IPS DF 6.9 (cell line): ENCODE measurements at regions not wholly inside any gene's neighbourhood (a gene's known extent, or its start where the extent isn't known, plus 50 kb on each side); places are given as distances from the start of the nearest gene placed in this dataset.

Experiments
- DNase-seq: peaks from one replicate; pipeline ENCODE4 v3.0.0-alpha.2; 2013; ENCODE audit warnings: low read depth, low spot score
- H3K27ac ChIP-seq: one replicate; pipeline ENCODE4 v1.5.1; 2013; ENCODE audit warnings: low read length, control low read depth
- H3K27me3 ChIP-seq: 2 replicates; pipeline ENCODE4 v1.6.1; 2013; ENCODE audit warnings: mild to moderate bottlenecking, low read length; ENCODE audit not compliant: control insufficient read depth, insufficient read depth
- H3K36me3 ChIP-seq: 2 replicates; pipeline ENCODE4 v1.6.1; 2013; ENCODE audit warnings: low read length; ENCODE audit not compliant: control insufficient read depth, insufficient read depth
- H3K4me1 ChIP-seq: 2 replicates; pipeline ENCODE4 v1.6.1; 2013; ENCODE audit warnings: low read length; ENCODE audit not compliant: control insufficient read depth, insufficient read depth
- H3K4me3 ChIP-seq: 2 replicates; pipeline ENCODE4 v1.5.1; 2013; ENCODE audit warnings: mild to moderate bottlenecking, low read length
- H3K9me3 ChIP-seq: 2 replicates; pipeline ENCODE4 v1.6.1; 2013; ENCODE audit warnings: low read length, inconsistent platforms; ENCODE audit not compliant: control insufficient read depth, insufficient read depth
- WGBS: extraction: QIAGEN DNeasy Blood & Tissue Kit; methylation state at CpG from one replicate; pipeline ENCODE4 v1.1.7; 2013; ENCODE audit warnings: mixed read lengths, missing lambda C conversion rate; ENCODE audit not compliant: insufficient read length, insufficient coverage; 5-methylcytosine and 5-hydroxymethylcytosine counted together

DNA sequence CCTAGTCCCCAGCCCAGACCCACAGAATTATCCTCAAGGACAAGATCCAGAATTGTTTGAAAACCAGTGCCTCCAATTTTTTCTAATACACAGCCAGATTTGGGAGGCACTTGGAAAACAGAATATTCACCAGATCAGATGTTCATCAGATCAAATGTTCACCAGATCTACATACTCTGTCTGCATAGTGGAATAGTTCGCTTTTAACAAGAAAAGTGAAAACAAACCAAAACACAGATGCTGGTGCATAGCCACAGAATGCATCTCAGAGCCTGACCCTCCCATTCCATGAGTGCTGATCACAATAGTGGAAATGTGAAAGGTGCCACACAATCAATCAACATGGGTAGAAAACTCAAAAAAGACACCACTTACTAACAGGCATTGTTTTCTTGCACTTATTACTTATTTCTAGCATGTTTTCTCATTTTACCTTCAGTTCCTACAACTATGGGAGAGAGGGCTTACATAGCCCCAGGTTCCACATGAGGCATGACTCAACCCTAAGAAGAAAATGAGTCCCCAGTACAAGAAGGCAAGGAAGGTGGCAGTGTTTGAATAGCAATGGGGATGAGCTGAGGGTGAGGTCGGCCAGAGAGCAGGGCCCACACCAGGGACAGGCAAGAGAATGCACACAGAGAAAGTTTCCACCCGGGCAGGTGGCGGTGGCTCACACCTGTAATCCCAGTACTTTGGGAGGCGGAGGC lies 432.7 kb upstream of the NFE2L3 start:
- no peaks in the 10 kb centered on the region for H3K4me1 ChIP-seq
- DNase-seq: no peak
- WGBS: no CpG with 5 or more reads among the region's 5 CpGs
- no peak overlapping the region for H3K4me3 ChIP-seq
- H3K36me3 ChIP-seq: no peaks in the 10 kb centered on the region
- no peaks in the 10 kb centered on the region for H3K27me3 ChIP-seq
- no peaks in the 10 kb centered on the region for H3K9me3 ChIP-seq
- no peak overlapping the region for H3K27ac ChIP-seq

DNA sequence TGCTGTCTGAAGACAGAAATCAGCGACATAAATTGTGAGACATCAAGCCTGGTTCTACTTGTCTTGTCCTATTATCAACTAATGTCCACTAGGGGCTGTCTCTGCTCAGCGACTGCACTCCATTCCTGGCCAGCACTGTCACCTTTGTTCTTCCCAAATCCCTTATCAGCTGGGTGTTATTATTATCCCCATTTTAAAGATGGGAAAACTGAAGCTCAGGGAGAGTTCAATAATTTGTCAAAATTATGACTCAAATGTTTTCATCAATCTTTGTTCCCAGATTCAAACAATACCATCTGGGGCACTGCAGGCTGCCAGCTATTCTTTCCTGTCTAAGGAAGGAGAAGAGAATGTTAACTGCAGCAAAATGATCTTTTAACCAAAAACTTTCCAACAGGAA lies 431.6 kb upstream of the NFE2L3 start:
- no peak for DNase-seq
- no peaks in the 10 kb centered on the region for H3K27me3 ChIP-seq
- WGBS: no CpG with 5 or more reads among the region's 2 CpGs

DNA sequence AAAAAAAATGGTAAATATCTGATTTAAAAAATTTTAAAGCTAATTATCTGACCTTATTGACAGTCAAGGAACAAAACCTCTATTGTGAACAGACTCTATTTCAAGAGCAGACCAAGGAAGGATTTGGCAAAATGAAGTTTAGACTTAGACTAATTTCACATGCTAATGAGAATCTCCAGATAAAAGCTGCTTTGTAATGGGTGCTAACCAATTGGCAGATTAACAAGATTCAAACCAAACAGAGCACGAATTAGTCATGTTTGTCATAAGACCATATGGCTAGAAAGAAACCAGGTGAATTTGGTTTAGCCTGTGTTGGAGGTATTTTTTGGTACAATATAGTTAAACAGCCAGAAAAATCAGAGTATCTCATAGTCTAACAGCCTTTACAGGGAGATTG lies 429.1 kb upstream of the NFE2L3 start:
- no peak for DNase-seq
- Histone ChIP-seq H3K27ac (no peak overlapping the region), H3K9me3 (no peaks in the 10 kb centered on the region), H3K4me3 (no peak overlapping the region), H3K36me3 (no peaks in the 10 kb centered on the region), H3K27me3 (no peaks in the 10 kb centered on the region), H3K4me1 (peaks cover 9% of the 10 kb centered on the region)
- WGBS: no CpG with 5 or more reads among the region's 1 CpG

More for the DNA sequence above, 431.6 kb upstream of the NFE2L3 start:
- Histone ChIP-seq H3K36me3 (no peaks in the 10 kb centered on the region), H3K9me3 (no peaks in the 10 kb centered on the region), H3K4me1 (no peaks in the 10 kb centered on the region), H3K4me3 (no peak overlapping the region), H3K27ac (no peak overlapping the region)

DNA sequence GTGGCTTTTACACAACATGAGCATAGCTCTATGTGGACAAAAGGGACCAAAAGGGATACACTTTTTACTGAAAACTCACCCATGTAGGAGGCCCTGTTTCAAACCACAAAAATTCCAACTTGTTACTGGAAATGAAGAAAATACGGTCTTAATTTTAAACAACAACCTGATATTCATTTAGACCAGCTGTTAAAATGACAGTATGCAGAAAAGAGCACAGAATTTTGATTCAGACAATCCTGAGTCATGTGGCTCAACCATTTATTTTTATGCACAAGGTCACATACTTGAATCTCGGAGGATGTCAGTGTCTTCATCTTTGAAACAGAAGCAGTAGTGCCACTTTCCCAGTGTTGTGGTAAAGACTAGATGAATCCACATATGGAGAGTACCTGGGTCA lies 426.5 kb upstream of the NFE2L3 start:
- no peaks in the 10 kb centered on the region for H3K9me3 ChIP-seq
- DNase-seq: no peak
- H3K27ac ChIP-seq: no peak overlapping the region
- H3K36me3 ChIP-seq: no peaks in the 10 kb centered on the region
- peaks cover 9% of the 10 kb centered on the region for H3K4me1 ChIP-seq
- WGBS: no CpG with 5 or more reads among the region's 2 CpGs
- no peaks in the 10 kb centered on the region for H3K27me3 ChIP-seq
- no peak overlapping the region for H3K4me3 ChIP-seq

DNA sequence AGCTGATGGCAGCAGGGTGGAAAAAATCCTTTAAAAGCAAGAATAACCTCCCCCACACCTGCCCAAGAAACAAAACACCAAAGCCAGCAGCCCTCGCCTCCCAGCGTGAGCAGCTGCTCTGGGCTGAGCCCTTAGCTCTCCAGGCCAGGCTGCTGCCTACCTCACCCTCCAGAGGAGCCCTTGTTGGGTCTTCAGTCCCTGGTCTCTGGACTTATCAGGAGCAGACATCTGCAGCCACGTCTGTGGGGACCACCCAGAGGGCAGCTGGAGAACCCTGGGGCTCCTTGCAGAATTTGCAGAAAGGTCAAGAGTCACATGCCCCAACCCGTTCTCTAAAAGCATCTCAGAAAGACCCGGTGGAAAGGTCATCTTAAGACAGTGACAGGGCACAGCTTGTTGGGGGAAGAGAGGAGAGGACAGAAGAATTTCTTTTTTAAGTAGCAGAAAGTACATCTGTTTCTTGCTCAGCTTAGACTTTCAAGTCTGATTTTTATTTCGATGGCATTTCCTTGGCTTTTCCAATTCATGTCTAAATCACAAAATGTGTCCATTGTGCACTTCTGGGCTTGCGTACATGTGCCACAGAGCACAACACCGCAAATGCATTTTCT lies 425.7 kb upstream of the NFE2L3 start:
- DNase-seq: no peak
- no CpG with 5 or more reads among the region's 8 CpGs for WGBS
- no peak overlapping the region for H3K27ac ChIP-seq
- peaks cover 9% of the 10 kb centered on the region for H3K4me1 ChIP-seq
- H3K9me3 ChIP-seq: no peaks in the 10 kb centered on the region
- no peaks in the 10 kb centered on the region for H3K36me3 ChIP-seq
- H3K27me3 ChIP-seq: no peaks in the 10 kb centered on the region
- no peak overlapping the region for H3K4me3 ChIP-seq

DNA sequence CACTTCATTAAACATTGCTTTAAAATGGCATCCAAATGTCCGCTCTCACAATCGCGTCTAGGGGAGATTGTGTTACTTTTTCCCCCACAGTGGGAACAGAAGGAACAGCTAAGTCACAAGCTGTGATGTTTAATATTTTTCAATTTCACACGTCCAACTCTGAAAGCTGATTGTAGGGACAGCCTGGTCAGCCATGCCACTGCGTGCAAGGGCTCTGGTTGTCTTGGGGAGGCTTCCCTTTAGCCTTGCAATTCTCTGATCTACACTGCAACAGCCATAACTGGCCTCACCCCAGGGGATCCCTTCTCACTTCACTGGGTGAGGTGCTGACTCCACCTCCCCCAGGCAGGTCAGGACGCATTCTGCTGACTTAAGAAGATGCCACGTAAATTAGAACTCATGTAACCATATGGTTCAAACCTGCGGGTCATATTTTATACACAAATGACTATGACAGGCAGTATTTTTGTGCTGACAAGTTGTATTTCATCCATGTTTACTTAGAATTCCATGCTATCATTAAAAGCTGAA lies 425.2 kb upstream of the NFE2L3 start:
- Histone ChIP-seq H3K4me1 (peaks cover 9% of the 10 kb centered on the region), H3K27ac (no peak overlapping the region), H3K4me3 (no peak overlapping the region), H3K36me3 (no peaks in the 10 kb centered on the region), H3K9me3 (no peaks in the 10 kb centered on the region), H3K27me3 (no peaks in the 10 kb centered on the region)
- no peak for DNase-seq
- no CpG with 5 or more reads among the region's 8 CpGs for WGBS

DNA sequence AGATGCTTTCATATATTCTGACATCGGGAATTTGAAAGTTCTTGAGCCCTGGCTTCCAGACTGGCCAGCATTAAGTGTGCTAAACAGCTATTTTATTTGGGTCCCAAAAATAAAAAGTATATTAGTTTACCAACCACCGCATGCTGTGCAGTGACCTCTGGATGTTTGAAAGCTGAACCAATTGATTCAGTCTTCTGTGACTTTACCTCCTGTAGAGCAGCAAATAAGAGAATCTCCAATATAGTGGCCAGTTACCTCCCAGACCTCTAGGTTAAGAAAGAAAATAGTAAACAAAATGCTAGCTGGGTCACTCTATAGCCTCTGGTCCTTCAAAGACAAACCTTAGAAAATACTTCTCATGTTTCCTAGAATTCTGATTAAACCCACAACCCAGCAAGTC lies 424.6 kb upstream of the NFE2L3 start:
- peaks cover 9% of the 10 kb centered on the region for H3K4me1 ChIP-seq
- H3K9me3 ChIP-seq: no peaks in the 10 kb centered on the region
- no peak overlapping the region for H3K4me3 ChIP-seq
- H3K27me3 ChIP-seq: no peaks in the 10 kb centered on the region
- H3K36me3 ChIP-seq: no peaks in the 10 kb centered on the region
- no CpG with 5 or more reads among the region's 2 CpGs for WGBS
- no peak for DNase-seq
- no peak overlapping the region for H3K27ac ChIP-seq

DNA sequence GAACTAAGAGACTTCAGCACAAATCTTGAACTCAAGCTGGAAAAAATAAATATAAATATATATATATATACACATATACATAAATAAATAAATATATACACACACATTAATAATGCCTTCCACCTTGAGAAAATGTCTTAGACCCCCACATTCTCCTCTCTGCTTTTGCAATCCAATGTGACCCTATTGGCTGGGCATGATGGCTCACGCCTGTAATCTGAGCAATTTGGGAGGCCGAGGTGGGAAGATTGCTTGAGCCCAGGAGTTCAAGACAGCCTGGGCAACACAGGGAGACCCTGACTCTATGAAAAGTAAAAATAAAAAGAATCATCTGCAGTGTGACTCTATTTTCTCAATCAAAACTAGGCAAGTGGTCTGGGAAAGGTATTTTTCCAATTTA lies 424.1 kb upstream of the NFE2L3 start:
- Histone ChIP-seq H3K4me1 (peaks cover 9% of the 10 kb centered on the region), H3K27ac (no peak overlapping the region), H3K9me3 (no peaks in the 10 kb centered on the region), H3K27me3 (no peaks in the 10 kb centered on the region), H3K4me3 (no peak overlapping the region), H3K36me3 (no peaks in the 10 kb centered on the region)
- no peak for DNase-seq
- no CpG with 5 or more reads among the region's 2 CpGs for WGBS

DNA sequence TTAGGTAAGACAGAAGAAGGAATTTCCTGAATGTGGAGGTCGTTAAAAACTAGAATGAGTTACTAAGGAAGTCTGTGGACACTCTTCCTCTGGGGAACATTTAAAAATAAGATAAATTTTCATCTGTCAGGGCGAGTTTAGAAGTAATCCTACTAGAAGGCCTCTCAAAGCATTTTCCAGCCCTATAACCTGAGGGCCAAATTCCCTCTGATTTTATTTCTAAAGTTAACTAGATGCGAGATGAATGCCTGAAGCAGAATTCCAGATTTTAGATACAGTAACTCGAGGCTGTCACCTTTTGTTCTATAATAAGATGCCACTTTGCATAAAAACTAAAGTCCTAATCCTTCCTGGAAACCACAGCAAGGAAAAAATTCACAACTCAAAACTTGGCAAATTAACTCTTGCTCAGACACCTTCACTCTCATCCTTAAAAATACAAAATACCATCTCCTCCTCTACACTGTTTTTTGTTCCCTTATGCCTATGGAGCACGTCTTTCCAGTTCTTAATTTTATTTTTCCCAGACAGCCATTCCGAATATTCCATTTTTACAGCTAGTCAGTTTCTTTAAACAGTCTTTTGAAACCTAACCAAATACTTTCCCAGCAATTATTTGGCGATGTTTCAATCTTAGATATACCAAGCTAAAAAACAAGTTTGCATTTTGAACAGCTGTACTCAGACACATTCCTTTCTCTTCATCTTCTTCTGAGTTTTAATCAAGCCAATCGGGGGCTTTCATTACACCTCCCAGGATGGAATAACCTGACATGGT lies 420.7 kb upstream of the NFE2L3 start:
- no peaks in the 10 kb centered on the region for H3K36me3 ChIP-seq
- H3K4me3 ChIP-seq: no peak overlapping the region
- no peak for DNase-seq
- no peaks in the 10 kb centered on the region for H3K9me3 ChIP-seq
- WGBS: no CpG with 5 or more reads among the region's 8 CpGs
- no peak overlapping the region for H3K27ac ChIP-seq
- H3K27me3 ChIP-seq: no peaks in the 10 kb centered on the region
- H3K4me1 ChIP-seq: peaks cover 6% of the 10 kb centered on the region

DNA sequence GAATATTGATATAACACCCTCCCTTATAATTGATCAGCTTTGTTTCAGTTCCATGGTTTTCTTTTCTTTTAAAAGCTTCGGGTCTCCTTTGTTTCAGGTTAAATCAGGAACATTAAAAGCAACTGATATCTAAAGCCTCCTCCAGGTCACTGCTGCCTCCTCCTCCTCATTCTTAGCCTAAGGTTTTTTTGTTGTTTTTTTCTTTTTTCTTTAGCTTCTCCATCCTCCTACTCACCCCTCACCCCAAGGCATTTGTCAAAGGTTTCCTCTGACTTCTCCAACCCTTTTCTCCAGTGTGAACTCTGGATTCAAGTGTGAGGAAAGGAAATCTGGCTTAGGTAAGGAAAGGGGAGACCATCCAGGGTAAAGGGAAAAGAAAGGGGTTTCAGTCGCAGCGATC lies 420.2 kb upstream of the NFE2L3 start:
- Histone ChIP-seq H3K4me1 (peaks cover 2% of the 10 kb centered on the region), H3K36me3 (no peaks in the 10 kb centered on the region), H3K9me3 (no peaks in the 10 kb centered on the region), H3K27me3 (no peaks in the 10 kb centered on the region), H3K4me3 (no peak overlapping the region), H3K27ac (no peak overlapping the region)
- no CpG with 5 or more reads among the region's 3 CpGs for WGBS
- no peak for DNase-seq
